Putamen (tissue), 1 donor: ENCODE measurements at regions not wholly inside any gene's neighbourhood (a gene's known extent, or its start where the extent isn't known, plus 50 kb on each side); places are given as distances from the start of the nearest gene placed in this dataset.

Source experiments
- DNase-seq: peaks from one replicate; pipeline ENCODE4 v3.0.0-alpha.2; 2016; ENCODE audit warnings: low spot score

- DNase-seq, result no peak
These were observed 270.3 kb upstream of the MAP3K1 start for GRCh38 chr5:56545016-56545415.

GRCh38 chr5:56543441-56544388 lies 271.6 kb upstream of the MAP3K1 start:
- DNase-seq, result no peak

GRCh38 chr5:56540266-56540665 lies 275.1 kb upstream of the MAP3K1 start:
- DNase-seq, result no peak

GRCh38 chr5:56538580-56538979 lies 276.8 kb upstream of the MAP3K1 start:
- DNase-seq, result no peak

- DNase-seq, result no peak
These were observed 280.0 kb upstream of the MAP3K1 start for GRCh38 chr5:56535347-56535746.

- DNase-seq, result no peak
These were observed 281.1 kb upstream of the MAP3K1 start for GRCh38 chr5:56534102-56534829.

- peak; percentile 9 for DNase-seq
These were observed 282.9 kb upstream of the MAP3K1 start for GRCh38 chr5:56532466-56532865.

- no peak for DNase-seq
These were observed 284.7 kb upstream of the MAP3K1 start for GRCh38 chr5:56530626-56531138.

GRCh38 chr5:56529666-56530430 lies 285.5 kb upstream of the MAP3K1 start:
- peak; percentile 61 for DNase-seq

- DNase-seq, result no peak
These were observed 288.2 kb upstream of the MAP3K1 start for GRCh38 chr5:56527174-56527573.

- no peak for DNase-seq
These were observed 290.2 kb upstream of the MAP3K1 start for GRCh38 chr5:56525113-56525512.

- DNase-seq, result no peak
These were observed 290.9 kb upstream of the ANKRD55 start for GRCh38 chr5:56523790-56524575.

- no peak for DNase-seq
These were observed 289.8 kb upstream of the ANKRD55 start for GRCh38 chr5:56522960-56523359.

GRCh38 chr5:56522169-56522568 lies 289.0 kb upstream of the ANKRD55 start:
- no peak for DNase-seq

- peak; percentile 39 for DNase-seq
These were observed 288.0 kb upstream of the ANKRD55 start for GRCh38 chr5:56520986-56521730.

GRCh38 chr5:56518820-56519219 lies 285.7 kb upstream of the ANKRD55 start:
- no peak for DNase-seq

- DNase-seq, result peak; percentile 12
These were observed 283.9 kb upstream of the ANKRD55 start for GRCh38 chr5:56517011-56517416.

- no peak for DNase-seq
These were observed 283.3 kb upstream of the ANKRD55 start for GRCh38 chr5:56516441-56516840.

GRCh38 chr5:56516035-56516434 lies 282.9 kb upstream of the ANKRD55 start:
- no peak for DNase-seq

- no peak for DNase-seq
These were observed 281.9 kb upstream of the ANKRD55 start for GRCh38 chr5:56515011-56515410.

GRCh38 chr5:56514245-56514644 lies 281.1 kb upstream of the ANKRD55 start:
- no peak for DNase-seq
